HG02885 (cell line): ENCODE measurements at regions not wholly inside any gene's neighbourhood (a gene's known extent, or its start where the extent isn't known, plus 50 kb on each side); places are given as distances from the start of the nearest gene placed in this dataset.

Source experiments
- ATAC-seq: cut with Tn5 transposase; IDR thresholded peaks from one replicate; pipeline ENCODE4 v1.9.1; 2021; ENCODE audit warnings: mild to moderate bottlenecking; ENCODE audit not compliant: unreplicated experiment, poor library complexity

GRCh38 chr20:57870597-57871236 is 160.9 kb upstream of the PMEPA1 start:
- no peak for ATAC-seq

DNA sequence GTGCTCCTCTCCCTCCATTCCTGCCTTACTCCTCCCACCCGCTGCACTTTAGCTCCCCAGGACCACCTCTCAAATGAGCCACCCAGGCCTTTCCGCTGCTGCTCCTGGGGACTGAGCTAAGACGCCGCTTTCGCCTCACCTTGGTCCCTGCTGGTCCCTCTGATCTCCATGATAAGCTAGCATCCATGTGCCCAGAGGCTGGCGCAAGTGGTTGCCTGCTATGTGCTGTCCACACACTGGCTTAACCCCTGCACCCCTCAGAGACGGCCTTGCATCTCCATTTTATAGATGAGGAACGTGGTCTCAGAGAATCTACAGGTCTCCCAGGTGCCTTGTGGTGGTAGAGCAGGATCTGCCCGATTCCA is 160.1 kb upstream of the PMEPA1 start:
- ATAC-seq = no peak

DNA sequence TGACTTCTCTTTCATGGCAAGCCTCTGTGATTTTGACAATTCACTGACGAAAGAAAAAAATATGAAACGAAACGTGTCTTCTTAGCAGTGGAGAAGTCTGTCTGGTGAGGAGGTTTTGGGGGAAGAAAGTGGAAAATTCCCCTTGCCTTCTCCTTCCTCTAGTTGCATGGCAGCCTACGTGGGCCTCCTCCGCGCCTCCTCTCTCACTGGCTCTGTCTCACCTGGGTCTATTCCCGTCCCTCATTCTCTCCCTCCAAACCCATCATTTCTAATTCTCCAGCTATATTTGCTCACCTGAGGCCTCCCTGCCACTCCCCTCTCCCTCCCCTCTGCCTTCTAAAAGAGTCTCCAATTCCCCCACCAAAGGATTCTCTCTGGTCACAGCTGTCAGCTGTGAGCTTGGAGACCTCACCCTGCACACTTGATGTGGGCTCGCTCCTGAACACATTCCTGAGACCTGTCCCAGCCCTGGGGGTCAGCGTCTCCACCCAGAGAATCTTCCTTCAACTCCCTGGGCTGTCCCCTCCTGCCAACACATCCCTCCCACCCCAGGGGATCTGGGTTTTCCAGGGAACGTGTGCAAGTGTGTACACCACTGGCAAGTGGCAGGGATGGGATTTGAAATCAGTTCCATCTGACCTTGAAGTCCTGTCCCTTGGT is 159.6 kb upstream of the PMEPA1 start:
- no peak for ATAC-seq

GRCh38 chr20:57868310-57868709 is 158.5 kb upstream of the PMEPA1 start:
- no peak for ATAC-seq

GRCh38 chr20:57867807-57868206 is 158.0 kb upstream of the PMEPA1 start:
- ATAC-seq = no peak

- ATAC-seq = no peak
These were observed 157.5 kb upstream of the PMEPA1 start for GRCh38 chr20:57867181-57867803.

DNA sequence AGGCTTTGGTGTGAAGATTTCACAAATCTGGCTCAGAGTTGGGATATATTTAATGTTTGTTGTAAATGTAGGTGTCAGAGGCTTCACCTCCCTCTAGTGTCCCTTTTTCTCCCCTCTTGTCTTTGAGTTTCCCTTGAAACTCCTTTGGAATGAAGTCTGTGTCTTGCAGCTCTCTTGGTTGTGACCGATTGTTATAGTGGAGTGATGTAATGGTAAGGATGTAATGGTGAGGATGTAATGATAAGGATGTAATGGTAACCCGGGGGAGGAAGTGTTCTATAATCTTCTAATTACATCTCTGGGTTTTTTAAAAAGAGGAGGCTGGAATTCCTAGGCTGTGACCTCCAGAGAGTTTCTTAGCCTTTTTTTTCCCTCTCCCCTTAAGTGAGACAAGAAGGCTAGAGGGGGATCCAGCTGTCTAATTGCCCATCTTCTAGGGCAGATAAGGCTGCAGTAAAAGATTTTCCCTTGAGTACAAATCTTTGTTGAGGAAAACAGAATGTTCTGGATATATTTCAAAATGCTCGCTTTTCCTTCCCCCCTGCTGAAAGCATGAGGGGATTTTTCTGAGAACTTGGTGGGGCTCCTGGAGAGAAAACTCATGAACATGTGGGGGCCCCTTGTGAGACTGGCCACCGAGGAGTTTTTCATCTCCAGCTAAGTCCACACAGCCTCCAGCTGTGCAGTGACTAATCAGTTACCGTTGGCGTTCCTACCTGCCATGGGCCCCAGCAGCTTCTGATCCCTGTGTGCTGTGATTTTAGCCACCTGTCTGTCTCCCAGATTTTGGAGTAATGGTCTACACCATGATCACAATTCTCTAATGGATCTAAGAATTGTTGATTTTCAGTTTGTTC is 156.7 kb upstream of the PMEPA1 start:
- ATAC-seq = no peak

GRCh38 chr20:57865266-57865665 is 155.5 kb upstream of the PMEPA1 start:
- ATAC-seq = no peak

DNA sequence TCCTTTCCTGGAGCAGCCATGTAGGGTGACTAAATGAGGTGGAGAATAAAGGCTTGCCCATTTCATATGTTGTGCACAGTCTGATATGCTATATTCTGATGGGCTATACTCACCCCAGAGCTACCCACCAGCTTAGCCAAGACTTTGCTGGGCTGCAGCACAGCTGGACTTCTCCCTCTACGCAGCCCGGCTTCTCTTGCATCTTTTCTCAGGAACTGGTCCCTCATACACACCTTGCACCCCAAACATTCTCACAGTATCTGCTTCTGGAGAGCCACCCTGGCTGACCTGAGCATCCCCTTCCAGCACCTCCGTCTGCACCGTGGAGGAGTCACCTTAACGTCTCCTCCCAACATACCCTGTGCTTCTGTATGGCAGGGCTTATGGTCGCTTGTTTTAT is 150.8 kb upstream of the PMEPA1 start:
- no peak for ATAC-seq

GRCh38 chr20:57857969-57858368 is 148.2 kb upstream of the PMEPA1 start:
- ATAC-seq = no peak

DNA sequence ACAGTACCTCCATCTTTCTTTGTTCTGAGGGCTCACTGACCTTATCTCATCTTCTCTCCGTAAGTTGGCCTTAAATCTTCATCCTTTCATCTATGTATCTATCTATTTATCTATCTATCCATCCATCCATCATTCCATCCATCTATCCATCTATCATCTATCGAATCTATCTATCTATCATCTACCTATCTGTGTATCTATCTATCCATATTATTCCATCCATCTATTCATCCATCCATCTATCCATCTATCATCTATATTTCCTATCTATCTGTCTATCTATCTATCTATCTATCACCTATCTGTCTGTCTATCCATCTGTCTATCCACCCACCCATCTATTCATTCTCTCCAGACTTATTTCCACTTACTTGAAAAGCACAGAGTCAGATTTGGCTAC is 147.3 kb upstream of the PMEPA1 start:
- ATAC-seq = no peak

- ATAC-seq = no peak
These were observed 146.8 kb upstream of the PMEPA1 start for GRCh38 chr20:57856658-57857057.

GRCh38 chr20:57851796-57852195 is 142.0 kb upstream of the PMEPA1 start:
- no peak for ATAC-seq

GRCh38 chr20:57851025-57851682 is 141.3 kb upstream of the PMEPA1 start:
- ATAC-seq = no peak

DNA sequence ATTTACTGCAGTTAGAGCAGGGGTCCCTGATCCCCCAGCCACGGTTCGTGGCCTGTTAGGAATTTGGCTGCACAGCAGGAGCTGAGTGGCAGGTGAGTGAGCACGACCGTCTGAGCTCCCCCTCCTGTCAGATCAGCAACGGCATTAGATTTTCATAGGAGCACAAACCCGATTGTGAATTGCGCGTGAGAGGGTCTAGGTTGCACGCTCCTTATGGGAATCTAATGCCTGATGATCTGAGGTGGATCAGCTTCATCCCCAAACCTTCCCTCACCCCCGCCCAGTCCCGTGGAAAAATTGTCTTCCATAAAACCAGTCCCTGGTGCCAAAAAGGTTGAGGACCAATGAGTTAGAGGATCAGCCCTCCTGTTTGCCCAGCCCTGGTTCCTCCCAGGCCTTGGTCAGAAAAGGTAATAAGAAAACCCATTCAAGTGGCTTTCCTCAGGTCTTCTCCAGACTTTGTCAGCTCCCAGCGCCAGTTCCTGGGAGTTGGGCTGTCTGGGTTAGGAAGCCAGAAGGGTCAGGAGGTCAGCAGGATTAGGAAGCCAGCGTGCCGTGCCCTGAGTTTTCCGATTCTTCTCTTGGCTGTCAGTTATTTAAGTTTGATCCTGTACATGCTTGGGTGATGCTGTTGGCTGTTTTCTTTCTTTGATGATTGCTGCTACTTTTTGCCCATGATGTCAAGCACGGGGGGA is 139.9 kb upstream of the PMEPA1 start:
- ATAC-seq = no peak

DNA sequence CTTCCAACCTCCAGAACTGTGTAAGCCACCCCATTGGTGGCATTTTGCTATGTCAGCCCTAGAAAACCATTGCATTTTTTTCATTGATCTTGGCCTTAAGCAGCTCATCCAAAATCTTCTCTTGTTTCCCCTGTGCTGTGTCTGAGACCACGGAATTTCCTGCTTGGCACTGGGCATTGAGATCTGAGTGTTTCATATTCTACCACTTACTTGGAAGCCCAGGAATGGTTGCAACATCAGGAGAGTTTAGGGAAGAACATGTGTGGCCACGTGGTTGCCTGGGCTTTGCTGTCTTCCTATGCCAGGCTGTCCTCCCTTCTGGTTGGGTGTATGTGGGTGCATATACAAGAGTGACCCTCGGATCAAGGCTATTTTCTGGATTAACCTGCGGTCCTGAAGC is 139.3 kb upstream of the PMEPA1 start:
- ATAC-seq = no peak

DNA sequence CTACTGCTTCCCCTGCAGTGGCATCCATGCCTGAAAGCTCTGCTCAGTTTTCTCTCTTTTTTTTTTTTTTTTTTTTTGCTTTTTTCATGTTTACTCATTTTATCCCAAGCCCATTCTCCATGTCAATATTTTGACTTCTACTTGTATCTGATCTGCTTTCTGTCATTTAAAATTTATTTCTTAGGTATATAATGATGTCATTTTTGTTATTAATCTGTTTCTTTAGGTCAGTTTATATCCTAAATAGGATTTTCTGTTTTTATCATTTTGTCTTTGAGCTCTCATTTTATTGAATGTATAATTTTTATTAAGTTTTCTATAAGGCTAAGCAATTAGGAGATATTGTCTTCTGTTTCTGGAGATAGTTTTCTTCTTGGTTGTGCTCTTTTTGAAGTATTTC is 138.5 kb upstream of the PMEPA1 start:
- no peak for ATAC-seq

- no peak for ATAC-seq
These were observed 137.3 kb upstream of the PMEPA1 start for GRCh38 chr20:57847104-57847503.

DNA sequence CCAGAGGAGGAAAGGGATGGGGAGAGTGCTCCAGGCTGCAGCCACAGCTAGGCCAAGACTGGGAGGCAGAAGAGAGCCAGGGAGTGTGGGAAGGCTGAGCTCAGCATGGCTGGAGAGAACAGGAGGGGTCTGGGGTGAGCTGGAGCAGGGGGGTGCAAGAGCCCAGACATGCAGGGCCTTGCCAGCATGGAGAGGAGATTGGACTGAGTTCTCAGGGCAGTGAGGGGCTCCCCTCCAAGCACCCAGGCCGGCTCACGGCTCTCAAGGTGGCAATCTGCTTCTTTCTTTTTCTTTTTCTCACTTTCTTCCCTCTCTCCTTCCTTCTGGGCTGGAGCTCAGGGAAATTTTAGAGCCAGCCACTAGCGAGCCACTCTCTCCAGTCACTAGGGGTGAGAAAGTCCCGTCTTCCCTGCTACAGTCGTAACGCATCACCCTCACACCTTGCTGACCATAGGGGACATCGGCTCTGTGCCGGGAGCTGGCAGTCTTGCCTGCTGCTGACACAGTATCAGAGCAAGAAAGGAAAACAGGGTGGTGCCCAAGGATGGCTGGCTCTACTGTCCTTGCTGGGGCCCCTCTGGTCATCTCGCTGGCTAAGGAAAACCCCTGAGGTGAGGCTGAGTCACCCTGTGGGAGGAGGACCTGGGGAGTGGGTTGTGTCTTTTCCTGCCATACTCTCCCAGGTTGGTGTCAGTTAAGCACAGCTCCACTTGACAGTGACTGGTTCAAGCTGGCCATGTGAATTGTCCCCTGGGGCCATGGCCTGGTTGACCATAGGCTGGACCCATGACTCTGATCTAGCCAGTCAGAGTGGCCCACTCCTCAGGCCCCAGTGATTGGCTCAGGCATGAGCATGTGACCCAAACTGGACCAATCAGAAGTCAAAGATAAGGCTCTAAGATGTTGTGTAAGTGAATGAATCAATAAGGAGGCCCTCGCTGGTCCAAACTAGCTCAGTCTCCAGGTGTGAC is 135.1 kb upstream of the PMEPA1 start:
- no peak for ATAC-seq
